ENCODE measurements at regions not wholly inside any gene's neighbourhood (a gene's known extent, or its start where the extent isn't known, plus 50 kb on each side); places are given as distances from the start of the nearest gene placed in this dataset.

GRCh38 chr18:76684265-76684664 lies 138.1 kb upstream of the ZNF236 start:
- TF ChIP-seq, protein P1, sequence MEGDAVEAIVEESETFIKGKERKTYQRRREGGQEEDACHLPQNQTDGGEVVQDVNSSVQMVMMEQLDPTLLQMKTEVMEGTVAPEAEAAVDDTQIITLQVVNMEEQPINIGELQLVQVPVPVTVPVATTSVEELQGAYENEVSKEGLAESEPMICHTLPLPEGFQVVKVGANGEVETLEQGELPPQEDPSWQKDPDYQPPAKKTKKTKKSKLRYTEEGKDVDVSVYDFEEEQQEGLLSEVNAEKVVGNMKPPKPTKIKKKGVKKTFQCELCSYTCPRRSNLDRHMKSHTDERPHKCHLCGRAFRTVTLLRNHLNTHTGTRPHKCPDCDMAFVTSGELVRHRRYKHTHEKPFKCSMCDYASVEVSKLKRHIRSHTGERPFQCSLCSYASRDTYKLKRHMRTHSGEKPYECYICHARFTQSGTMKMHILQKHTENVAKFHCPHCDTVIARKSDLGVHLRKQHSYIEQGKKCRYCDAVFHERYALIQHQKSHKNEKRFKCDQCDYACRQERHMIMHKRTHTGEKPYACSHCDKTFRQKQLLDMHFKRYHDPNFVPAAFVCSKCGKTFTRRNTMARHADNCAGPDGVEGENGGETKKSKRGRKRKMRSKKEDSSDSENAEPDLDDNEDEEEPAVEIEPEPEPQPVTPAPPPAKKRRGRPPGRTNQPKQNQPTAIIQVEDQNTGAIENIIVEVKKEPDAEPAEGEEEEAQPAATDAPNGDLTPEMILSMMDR (IDR thresholded peaks at IDR 0.05; ENCODE audit: extremely low read depth, missing control alignments) = no peak
- no peak for DNase-seq (ENCODE audit: low spot score)

- TF ChIP-seq, protein P1 (IDR thresholded peaks at IDR 0.05; ENCODE audit: extremely low read depth, missing control alignments) = no peak
- DNase-seq (ENCODE audit: low spot score) = no peak
These were observed 142.4 kb upstream of the ZNF236 start for GRCh38 chr18:76679945-76680344.

GRCh38 chr18:76679259-76679658 lies 143.1 kb upstream of the ZNF236 start:
- no peak for DNase-seq (ENCODE audit: low spot score)
- TF ChIP-seq, protein P1 (IDR thresholded peaks at IDR 0.05; ENCODE audit: extremely low read depth, missing control alignments) = no peak

DNA sequence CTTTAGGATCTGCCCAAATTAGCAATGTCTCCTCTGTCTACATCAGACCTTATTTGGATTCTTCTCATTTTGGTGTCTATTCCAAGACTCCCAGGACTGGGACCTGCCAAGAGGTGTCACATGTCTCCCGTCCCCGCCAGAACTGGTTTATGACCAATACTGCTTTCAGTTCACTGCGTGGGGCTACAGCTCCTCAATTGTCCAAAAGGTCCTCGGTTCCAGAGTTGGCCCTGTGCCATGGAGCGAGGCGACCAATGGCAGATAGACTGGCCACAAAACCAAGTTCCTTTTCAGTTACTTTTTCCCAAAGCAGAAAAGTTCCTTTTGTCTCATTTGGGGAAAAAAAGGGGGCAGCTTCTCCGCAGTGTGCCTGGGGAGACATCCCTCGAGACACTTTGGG lies 144.1 kb upstream of the ZNF236 start:
- TF ChIP-seq, protein P1 (IDR thresholded peaks at IDR 0.05; ENCODE audit: extremely low read depth, missing control alignments) = no peak

GRCh38 chr18:76674596-76674995 lies 147.8 kb upstream of the ZNF236 start:
- TF ChIP-seq, protein P1 (IDR thresholded peaks at IDR 0.05; ENCODE audit: extremely low read depth, missing control alignments) = no peak
- DNase-seq (ENCODE audit: low spot score) = no peak

More for the DNA sequence above, 144.1 kb upstream of the ZNF236 start:
- no peak for DNase-seq (ENCODE audit: low spot score)

DNA sequence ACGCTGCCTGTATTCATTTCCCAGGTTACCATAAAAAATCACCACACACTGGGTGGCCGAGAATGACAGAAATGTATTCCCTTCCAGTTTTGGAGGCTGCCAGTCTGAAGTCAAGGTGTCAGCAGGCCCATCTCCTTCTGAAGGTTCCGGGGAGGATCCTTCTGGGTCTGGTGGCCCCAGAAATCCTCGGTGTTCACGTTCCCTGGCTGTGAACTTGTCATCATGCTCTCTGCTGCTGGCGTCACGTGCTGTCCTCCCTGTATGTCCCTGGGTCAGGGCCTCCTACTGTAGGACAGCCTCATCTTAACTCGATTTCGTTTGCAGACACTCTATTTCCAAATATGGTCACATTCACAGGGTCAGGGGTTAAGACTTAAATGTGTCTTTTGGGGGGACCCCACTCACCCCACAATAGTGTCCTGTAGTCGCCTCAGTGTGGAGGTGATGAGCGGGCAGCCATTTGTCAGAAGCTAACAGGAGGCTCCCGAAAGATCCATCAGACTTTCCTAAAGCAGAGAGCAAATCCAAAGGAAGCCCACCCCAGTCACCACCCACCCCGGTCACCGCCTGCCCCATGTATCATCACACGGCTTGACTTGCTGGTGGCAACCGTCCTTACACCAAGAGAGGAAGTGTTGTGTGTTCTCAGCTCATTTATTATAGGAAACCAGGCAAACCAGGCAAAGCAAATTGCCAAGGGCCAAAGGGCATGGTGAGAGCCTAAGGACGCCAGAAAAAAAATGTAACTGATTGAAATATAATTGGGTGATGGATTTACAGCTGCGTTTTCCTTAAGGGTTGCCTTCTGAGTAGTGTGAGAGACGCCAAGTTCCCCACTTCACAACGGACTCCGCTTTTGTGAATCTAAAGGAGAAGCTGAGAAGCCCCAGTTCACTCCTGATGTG lies 148.8 kb upstream of the ZNF236 start:
- TF ChIP-seq, protein P1 (IDR thresholded peaks at IDR 0.05; ENCODE audit: extremely low read depth, missing control alignments) = no peak
- no peak for DNase-seq (ENCODE audit: low spot score)

- DNase-seq (ENCODE audit: low spot score) = no peak
- TF ChIP-seq, protein P1 (IDR thresholded peaks at IDR 0.05; ENCODE audit: extremely low read depth, missing control alignments) = no peak
These were observed 149.7 kb upstream of the ZNF236 start for GRCh38 chr18:76672627-76673026.
